DOHH2 (cell line): ENCODE measurements at regions not wholly inside any gene's neighbourhood (a gene's known extent, or its start where the extent isn't known, plus 50 kb on each side); places are given as distances from the start of the nearest gene placed in this dataset.
"Not testable (repeated sequence)": the region's sequence is repeated elsewhere in the genome, so short reads cannot be mapped to it uniquely, and the experiment has no call there.

ENCODE experiments used
- H3F3A ChIP-seq: fragments of 200-600 bp; sonication (generic), shearing (Covaris generic); 2 replicates; pipeline ENCODE4 v1.6.0; 2016; ENCODE audit warnings: antibody characterized with exemption, mild to moderate bottlenecking; ENCODE audit not compliant: control insufficient read depth, insufficient read depth
- H3K27ac ChIP-seq: fragments of 200-600 bp; sonication (generic); 2 replicates; pipeline ENCODE4 v1.5.1; 2014; ENCODE audit warnings: low read depth, mild to moderate bottlenecking, low read length, moderate library complexity
- H3K27me3 ChIP-seq: fragments of 200-600 bp; sonication (generic); 2 replicates; pipeline ENCODE4 v1.6.1; 2014; ENCODE audit warnings: mild to moderate bottlenecking, low read length, mixed read lengths; ENCODE audit not compliant: control insufficient read depth
- H3K36me3 ChIP-seq: fragments of 200-600 bp; sonication (generic); 2 replicates; pipeline ENCODE4 v1.6.1; 2014; ENCODE audit warnings: mild to moderate bottlenecking, low read length, moderate library complexity, mixed read lengths; ENCODE audit not compliant: control insufficient read depth
- H3K4me1 ChIP-seq: fragments of 200-600 bp; sonication (generic); 2 replicates; pipeline ENCODE4 v1.6.1; 2014; ENCODE audit warnings: mild to moderate bottlenecking, low read length, mixed read lengths; ENCODE audit not compliant: control insufficient read depth
- H3K4me2 ChIP-seq: fragments of 200-600 bp; sonication (generic); 2 replicates; pipeline ENCODE4 v1.6.0; 2014; ENCODE audit warnings: mild to moderate bottlenecking, low read length, moderate library complexity
- H3K4me3 ChIP-seq: fragments of 200-600 bp; sonication (generic); 2 replicates; pipeline ENCODE4 v1.5.1; 2014; ENCODE audit warnings: mild to moderate bottlenecking, low read length, mixed read lengths
- H3K79me2 ChIP-seq: fragments of 200-600 bp; sonication (generic); 2 replicates; pipeline ENCODE4 v1.6.1; 2014; ENCODE audit warnings: mild to moderate bottlenecking, low read length, mixed read lengths; ENCODE audit not compliant: control insufficient read depth
- H3K9me2 ChIP-seq: fragments of 200-600 bp; sonication (generic); replicated peaks from 2 replicates; pipeline ENCODE4 v1.6.1; 2014; ENCODE audit warnings: mild to moderate bottlenecking, low read length, mixed read lengths; ENCODE audit not compliant: control insufficient read depth
- H3K9me3 ChIP-seq: fragments of 200-600 bp; sonication (generic); 2 replicates; pipeline ENCODE4 v1.6.1; 2014; ENCODE audit warnings: antibody characterized with exemption, low read length, mixed read lengths; ENCODE audit not compliant: control insufficient read depth, insufficient read depth
- H4K20me1 ChIP-seq: fragments of 200-600 bp; sonication (generic); 2 replicates; pipeline ENCODE4 v1.6.0; 2014; ENCODE audit warnings: low read depth, mild to moderate bottlenecking, antibody characterized with exemption, low read length, moderate library complexity; ENCODE audit not compliant: control insufficient read depth, insufficient read depth
- EZH2phosphoT487 ChIP-seq: fragments of 200-600 bp; sonication (generic); IDR thresholded peaks from 2 replicates; pipeline ENCODE4 v1.6.1; 2017; ENCODE audit warnings: borderline replicate concordance, mild to moderate bottlenecking, antibody characterized with exemption, low read length, moderate library complexity, mixed read lengths
- TF ChIP-seq, protein P1 (sequence below): fragments of 200-600 bp; sonication (generic); IDR thresholded peaks from one replicate; pipeline ENCODE4 v1.5.1; 2014; ENCODE audit warnings: antibody characterized with exemption, mild to moderate bottlenecking, low read depth, low read length; ENCODE audit not compliant: poor library complexity, severe bottlenecking

DNA sequence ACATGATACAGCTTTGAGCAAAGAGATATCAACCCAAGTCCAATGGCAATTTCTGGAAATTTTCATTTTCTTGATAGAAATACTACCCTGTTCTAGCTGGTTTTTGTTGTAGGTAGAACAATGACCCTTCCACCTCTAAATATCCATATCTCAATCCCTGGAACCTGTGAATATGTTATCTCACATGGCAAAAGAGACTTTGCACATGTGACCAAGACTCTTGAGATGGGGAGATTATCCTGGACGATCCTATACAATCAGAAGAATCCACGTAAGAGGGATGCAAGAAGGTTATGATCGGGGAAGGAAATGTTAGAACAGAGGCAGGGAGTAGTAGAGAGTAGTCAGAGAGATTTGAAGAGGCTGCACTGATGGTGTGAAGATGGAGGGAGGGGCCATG, 124.9 kb downstream of the CCDC71L start:
- no peaks in the 10 kb centered on the region for H3F3A ChIP-seq
- peaks cover 18% of the 10 kb centered on the region for H3K27me3 ChIP-seq
- TF ChIP-seq, protein P1, sequence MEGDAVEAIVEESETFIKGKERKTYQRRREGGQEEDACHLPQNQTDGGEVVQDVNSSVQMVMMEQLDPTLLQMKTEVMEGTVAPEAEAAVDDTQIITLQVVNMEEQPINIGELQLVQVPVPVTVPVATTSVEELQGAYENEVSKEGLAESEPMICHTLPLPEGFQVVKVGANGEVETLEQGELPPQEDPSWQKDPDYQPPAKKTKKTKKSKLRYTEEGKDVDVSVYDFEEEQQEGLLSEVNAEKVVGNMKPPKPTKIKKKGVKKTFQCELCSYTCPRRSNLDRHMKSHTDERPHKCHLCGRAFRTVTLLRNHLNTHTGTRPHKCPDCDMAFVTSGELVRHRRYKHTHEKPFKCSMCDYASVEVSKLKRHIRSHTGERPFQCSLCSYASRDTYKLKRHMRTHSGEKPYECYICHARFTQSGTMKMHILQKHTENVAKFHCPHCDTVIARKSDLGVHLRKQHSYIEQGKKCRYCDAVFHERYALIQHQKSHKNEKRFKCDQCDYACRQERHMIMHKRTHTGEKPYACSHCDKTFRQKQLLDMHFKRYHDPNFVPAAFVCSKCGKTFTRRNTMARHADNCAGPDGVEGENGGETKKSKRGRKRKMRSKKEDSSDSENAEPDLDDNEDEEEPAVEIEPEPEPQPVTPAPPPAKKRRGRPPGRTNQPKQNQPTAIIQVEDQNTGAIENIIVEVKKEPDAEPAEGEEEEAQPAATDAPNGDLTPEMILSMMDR, result no peak
- no peak for TF ChIP-seq EZH2phosphoT487
- no peaks in the 10 kb centered on the region for H3K4me1 ChIP-seq
- H4K20me1 ChIP-seq, result no peaks in the 10 kb centered on the region
- H3K36me3 ChIP-seq, result no peaks in the 10 kb centered on the region
- no peak overlapping the region for H3K4me2 ChIP-seq
- H3K9me2 ChIP-seq, result no peaks in the 10 kb centered on the region
- H3K9me3 ChIP-seq, result no peaks in the 10 kb centered on the region
- H3K27ac ChIP-seq, result no peak overlapping the region
- H3K79me2 ChIP-seq, result no peaks in the 10 kb centered on the region
- H3K4me3 ChIP-seq, result no peak overlapping the region

DNA sequence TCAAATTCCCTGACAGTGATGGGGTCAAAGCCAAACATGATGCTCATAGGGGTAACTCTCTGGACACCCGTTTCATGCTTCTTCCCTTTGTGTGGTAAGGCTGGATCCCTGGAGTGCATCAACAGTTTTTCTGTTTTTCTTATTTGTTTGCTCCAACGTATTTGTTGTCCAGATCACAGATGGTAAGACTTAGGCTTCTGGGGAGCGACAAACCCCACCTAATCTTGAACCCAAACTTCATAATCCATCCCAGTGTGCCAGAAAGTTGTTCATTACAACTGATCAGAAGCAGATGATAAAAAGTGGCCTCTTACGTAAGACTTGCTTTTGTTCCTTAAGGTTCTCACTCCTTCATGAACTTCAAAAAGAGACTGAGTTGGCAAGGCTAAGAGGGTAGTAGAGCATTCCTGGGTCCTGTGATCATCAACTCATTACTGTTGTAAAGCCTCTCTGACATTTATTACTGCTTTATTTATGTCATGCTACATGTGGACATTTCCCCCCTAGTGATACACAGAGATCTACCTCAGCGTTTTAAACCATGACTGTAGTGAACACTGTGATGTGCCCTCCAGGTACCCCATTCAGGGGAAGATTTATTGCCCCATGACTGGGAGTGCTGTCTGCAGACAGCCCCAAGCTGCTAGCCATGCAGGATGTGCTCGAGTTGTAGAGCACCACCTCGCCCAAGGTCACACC, 125.6 kb downstream of the CCDC71L start:
- H3K27me3 ChIP-seq, result peaks cover 18% of the 10 kb centered on the region
- no peaks in the 10 kb centered on the region for H3K36me3 ChIP-seq
- no peak overlapping the region for H3K4me2 ChIP-seq
- no peaks in the 10 kb centered on the region for H3K4me1 ChIP-seq
- H3K4me3 ChIP-seq, result no peak overlapping the region
- H3F3A ChIP-seq, result no peaks in the 10 kb centered on the region
- TF ChIP-seq EZH2phosphoT487, result no peak
- TF ChIP-seq, protein P1, result no peak
- H3K9me3 ChIP-seq, result no peaks in the 10 kb centered on the region
- H3K79me2 ChIP-seq, result no peaks in the 10 kb centered on the region
- no peak overlapping the region for H3K27ac ChIP-seq
- no peaks in the 10 kb centered on the region for H4K20me1 ChIP-seq
- no peaks in the 10 kb centered on the region for H3K9me2 ChIP-seq

DNA sequence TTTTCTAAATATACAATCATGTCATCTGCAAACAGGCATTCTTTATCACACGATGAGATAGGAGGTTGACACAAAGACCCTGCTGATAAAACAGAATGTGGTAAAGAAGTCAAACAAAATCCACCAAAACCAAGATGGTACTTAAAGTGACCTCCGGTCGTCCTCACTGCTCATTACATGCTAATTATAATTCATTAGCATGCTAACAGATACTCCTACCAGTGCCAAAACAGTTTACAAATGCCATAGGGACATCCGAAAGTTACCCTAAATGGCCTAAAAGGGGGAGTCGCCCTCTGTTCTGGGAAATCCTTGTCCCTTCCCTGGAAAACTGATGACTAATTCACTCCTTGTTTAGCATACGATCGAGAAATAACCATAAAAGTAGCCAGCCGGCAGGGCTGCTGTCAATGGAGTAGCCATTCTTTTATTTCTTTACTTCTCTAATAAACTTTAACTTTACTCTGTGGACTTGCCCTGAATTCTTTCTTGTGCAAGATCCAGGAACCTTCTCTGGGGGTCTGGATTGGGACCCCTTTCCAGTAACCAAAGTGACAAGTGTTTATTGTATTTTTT, 126.6 kb downstream of the CCDC71L start:
- Histone ChIP-seq H3K9me3 (no peaks in the 10 kb centered on the region), H3K9me2 (no peaks in the 10 kb centered on the region), H3F3A (no peaks in the 10 kb centered on the region), H4K20me1 (no peaks in the 10 kb centered on the region), H3K79me2 (no peaks in the 10 kb centered on the region), H3K4me3 (no peak overlapping the region), H3K27me3 (peaks cover 18% of the 10 kb centered on the region), H3K4me2 (no peak overlapping the region), H3K4me1 (no peaks in the 10 kb centered on the region), H3K36me3 (no peaks in the 10 kb centered on the region), H3K27ac (no peak overlapping the region)
- TF ChIP-seq EZH2phosphoT487, result no peak
- TF ChIP-seq, protein P1, result no peak

DNA sequence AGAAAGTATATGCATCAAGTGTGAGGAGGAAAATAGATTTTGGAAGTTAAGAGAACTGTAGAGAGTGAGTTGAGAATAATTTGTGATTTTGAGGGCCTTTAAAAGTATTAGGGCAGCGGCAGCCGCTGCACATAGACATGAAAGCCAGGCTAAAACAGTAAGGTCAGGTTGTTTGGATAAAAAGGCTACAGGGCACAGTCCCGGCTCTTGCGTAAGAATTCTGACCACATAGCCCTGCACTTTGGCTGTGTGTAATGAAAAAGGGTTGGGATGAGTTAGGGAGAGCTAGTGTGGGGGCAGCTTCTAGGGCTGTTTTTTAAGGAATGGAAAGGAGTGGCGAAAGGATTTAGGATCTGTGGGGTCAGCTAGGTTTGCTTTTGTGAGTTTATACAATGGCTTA, 130.8 kb downstream of the CCDC71L start:
- not testable (repeated sequence) for H3K4me1 ChIP-seq, H3K4me3 ChIP-seq, H3K9me3 ChIP-seq, H3F3A ChIP-seq, H4K20me1 ChIP-seq, H3K36me3 ChIP-seq, H3K27me3 ChIP-seq, H3K79me2 ChIP-seq, H3K27ac ChIP-seq, H3K4me2 ChIP-seq, H3K9me2 ChIP-seq

DNA sequence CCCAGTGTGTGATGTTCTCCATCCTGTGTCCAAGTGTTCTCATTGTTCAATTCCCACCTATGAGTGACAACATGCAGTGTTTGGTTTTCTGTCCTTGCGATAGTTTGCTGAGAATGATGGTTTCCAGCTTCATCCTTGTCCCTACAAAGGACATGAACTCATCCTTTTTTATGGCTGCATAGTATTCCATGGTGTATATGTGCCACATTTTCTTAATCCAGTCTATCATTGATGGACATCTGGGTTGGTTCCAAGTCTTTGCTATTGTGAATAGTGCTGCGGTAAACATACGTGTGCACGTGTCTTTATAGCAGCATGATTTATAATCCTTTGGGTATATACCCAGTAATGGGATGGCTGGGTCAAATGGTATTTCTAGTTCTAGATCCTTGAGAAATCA, 134.3 kb downstream of the CCDC71L start:
- H3K27ac ChIP-seq, H3K4me3 ChIP-seq, H3F3A ChIP-seq, H3K36me3 ChIP-seq, H3K4me1 ChIP-seq, H4K20me1 ChIP-seq, H3K79me2 ChIP-seq, H3K9me2 ChIP-seq, H3K27me3 ChIP-seq, H3K9me3 ChIP-seq, H3K4me2 ChIP-seq: not testable (repeated sequence)
